Neural cell (in vitro differentiated cells): ENCODE measurements at regions not wholly inside any gene's neighbourhood (a gene's known extent, or its start where the extent isn't known, plus 50 kb on each side); places are given as distances from the start of the nearest gene placed in this dataset.
"Not testable (repeated sequence)": the region's sequence is repeated elsewhere in the genome, so short reads cannot be mapped to it uniquely, and the experiment has no call there.

Experiments
- H2AFZ ChIP-seq: fragments of 200-600, 300-800 bp; sonication (generic), shearing (Covaris generic); 2 replicates; pipeline ENCODE4 v1.6.0; 2014; ENCODE audit warnings: low read depth, mild to moderate bottlenecking, antibody characterized with exemption, low read length, moderate library complexity
- H3F3A ChIP-seq: fragments of 200-600 bp; shearing (Covaris generic); 2 replicates; pipeline ENCODE4 v1.6.1; 2016; ENCODE audit warnings: mild to moderate bottlenecking, moderate library complexity, mixed read lengths, antibody characterized with exemption, low read length; ENCODE audit not compliant: insufficient read depth, poor library complexity, severe bottlenecking
- H3K27ac ChIP-seq: fragments of 200-600, 300-800 bp; sonication (generic), shearing (Covaris generic); 2 replicates; pipeline ENCODE4 v1.5.1; 2014; ENCODE audit warnings: mild to moderate bottlenecking, low read length, moderate library complexity
- H3K27me3 ChIP-seq: fragments of 300-800, 200-600 bp; sonication (generic), shearing (Covaris generic); 2 replicates; pipeline ENCODE4 v1.6.0; 2014; ENCODE audit warnings: mild to moderate bottlenecking, low read depth, low read length, moderate library complexity; ENCODE audit not compliant: insufficient read depth
- H3K36me3 ChIP-seq: fragments of 300-800, 200-600 bp; sonication (generic), shearing (Covaris generic); 2 replicates; pipeline ENCODE4 v1.5.1; 2014; ENCODE audit warnings: mild to moderate bottlenecking, antibody characterized with exemption, low read length, moderate library complexity; ENCODE audit not compliant: insufficient read depth
- H3K4me2 ChIP-seq: fragments of 300-800, 200-600 bp; sonication (generic), shearing (Covaris generic); 2 replicates; pipeline ENCODE4 v1.6.0; 2014; ENCODE audit warnings: mild to moderate bottlenecking, low read length
- H3K4me3 ChIP-seq: fragments of 300-800, 200-600 bp; sonication (generic), shearing (Covaris generic); 2 replicates; pipeline ENCODE4 v1.5.1; 2014; ENCODE audit warnings: mild to moderate bottlenecking, low read length, moderate library complexity
- H3K79me2 ChIP-seq: fragments of 200-600 bp; shearing (Covaris generic); replicated peaks from 2 replicates; pipeline ENCODE4 v1.6.0; 2014; ENCODE audit warnings: mild to moderate bottlenecking, low read length, moderate library complexity; ENCODE audit not compliant: insufficient read depth
- H3K9ac ChIP-seq: fragments of 300-800, 200-600 bp; sonication (generic), shearing (Covaris generic); 2 replicates; pipeline ENCODE4 v1.6.1; 2016; ENCODE audit warnings: mild to moderate bottlenecking, low read length, mixed read lengths
- H3K9me2 ChIP-seq: fragments of 200-600 bp; shearing (Covaris generic); 2 replicates; pipeline ENCODE4 v1.6.1; 2016; ENCODE audit warnings: mild to moderate bottlenecking, low read length, mixed read lengths; ENCODE audit not compliant: insufficient read depth
- H3K9me3 ChIP-seq: fragments of 200-600, 300-800 bp; sonication (generic), shearing (Covaris generic); 2 replicates; pipeline ENCODE4 v1.6.1; 2016; ENCODE audit warnings: mild to moderate bottlenecking, mixed run types, low read length, moderate library complexity, mixed read lengths
- H4K20me1 ChIP-seq: fragments of 200-600 bp; shearing (Covaris generic); 2 replicates; pipeline ENCODE4 v1.6.1; 2016; ENCODE audit warnings: mild to moderate bottlenecking, mixed run types; ENCODE audit not compliant: insufficient read depth
- EZH2 ChIP-seq: fragments of 200-600, 300-800 bp; shearing (Covaris generic), sonication (generic); IDR thresholded peaks from 2 replicates; pipeline ENCODE4 v1.6.1; 2014; ENCODE audit warnings: antibody characterized with exemption, low read length, borderline replicate concordance, mild to moderate bottlenecking; ENCODE audit not compliant: insufficient read depth, poor library complexity, severe bottlenecking
- MXI1 ChIP-seq: fragments of 450-650 bp; conservative IDR thresholded peaks from 2 replicates; pipeline ENCODE4 v1.6.1; 2014; ENCODE audit warnings: antibody characterized with exemption, mild to moderate bottlenecking; ENCODE audit not compliant: poor library complexity, severe bottlenecking
- POLR2AphosphoS5 ChIP-seq: IDR thresholded peaks from 2 replicates; pipeline ENCODE4 v1.6.1; 2012
- RAD21 ChIP-seq: fragments of 450-650 bp; conservative IDR thresholded peaks from 2 replicates; pipeline ENCODE4 v1.6.1; 2014; ENCODE audit warnings: antibody characterized with exemption, mild to moderate bottlenecking, moderate library complexity
- REST ChIP-seq: IDR thresholded peaks from 2 replicates; pipeline ENCODE4 v1.6.1; 2012; ENCODE audit warnings: borderline replicate concordance
- SMC3 ChIP-seq: fragments of 450-650 bp; conservative IDR thresholded peaks from 2 replicates; pipeline ENCODE4 v1.6.1; 2014; ENCODE audit warnings: antibody characterized with exemption, mild to moderate bottlenecking, moderate library complexity; ENCODE audit not compliant: poor library complexity
- TAF1 ChIP-seq: IDR thresholded peaks from 2 replicates; pipeline ENCODE4 v1.6.1; 2012; ENCODE audit warnings: low read depth

- no peaks in the 10 kb centered on the region for H4K20me1 ChIP-seq
- H3K4me2 ChIP-seq, result no peak overlapping the region
- no peaks in the 10 kb centered on the region for H3F3A ChIP-seq
- no peaks in the 10 kb centered on the region for H3K9me3 ChIP-seq
- H3K79me2 ChIP-seq, result no peaks in the 10 kb centered on the region
- H3K9me2 ChIP-seq, result no peaks in the 10 kb centered on the region
- no peak overlapping the region for H2AFZ ChIP-seq
- no peak overlapping the region for H3K27ac ChIP-seq
- H3K36me3 ChIP-seq, result no peaks in the 10 kb centered on the region
- TF ChIP-seq SMC3, result no peak
- no peak for TF ChIP-seq MXI1
- TF ChIP-seq EZH2, result no peak
- TF ChIP-seq POLR2AphosphoS5, result no peak
- no peak for TF ChIP-seq REST
- no peak for TF ChIP-seq RAD21
- no peak for TF ChIP-seq TAF1
- H3K27me3 ChIP-seq, result no peaks in the 10 kb centered on the region
- no peak overlapping the region for H3K4me3 ChIP-seq
- no peak overlapping the region for H3K9ac ChIP-seq
Observed at GRCh38 chr7:136266457-136266856, 289.3 kb upstream of the MTPN start.

DNA sequence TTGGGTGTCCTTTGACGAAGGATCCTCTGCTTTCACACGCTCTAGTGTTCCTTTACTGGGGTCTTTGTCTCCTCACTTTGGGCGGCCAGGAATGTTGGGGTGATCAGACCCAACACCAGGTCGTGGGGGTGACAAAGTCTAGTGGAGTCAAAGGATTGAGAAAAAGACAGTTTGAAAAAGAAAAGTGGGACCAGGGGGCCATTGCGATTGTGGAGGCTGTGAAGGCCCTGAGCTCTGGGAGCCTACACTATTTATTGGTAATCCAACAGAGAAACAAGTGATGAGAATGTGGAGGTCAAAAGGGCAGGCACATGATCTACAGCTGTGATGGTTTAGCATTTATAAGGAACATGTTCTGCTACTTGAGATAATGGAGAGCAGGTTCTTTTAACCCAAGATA, 287.1 kb upstream of the MTPN start:
- not testable (repeated sequence) for H3K9me3 ChIP-seq, H3K27me3 ChIP-seq, H3K27ac ChIP-seq, H3K36me3 ChIP-seq, H3K9ac ChIP-seq, H3K4me3 ChIP-seq, H3F3A ChIP-seq, H3K79me2 ChIP-seq, H3K9me2 ChIP-seq, H4K20me1 ChIP-seq, H3K4me2 ChIP-seq, H2AFZ ChIP-seq

- H3F3A ChIP-seq, H3K9me2 ChIP-seq, H3K4me2 ChIP-seq, H3K27ac ChIP-seq, H3K36me3 ChIP-seq, H3K9me3 ChIP-seq, H3K27me3 ChIP-seq, H3K79me2 ChIP-seq, H3K9ac ChIP-seq, H2AFZ ChIP-seq, H3K4me3 ChIP-seq, H4K20me1 ChIP-seq: not testable (repeated sequence)
Observed at GRCh38 chr7:136263112-136263860, 286.1 kb upstream of the MTPN start.

DNA sequence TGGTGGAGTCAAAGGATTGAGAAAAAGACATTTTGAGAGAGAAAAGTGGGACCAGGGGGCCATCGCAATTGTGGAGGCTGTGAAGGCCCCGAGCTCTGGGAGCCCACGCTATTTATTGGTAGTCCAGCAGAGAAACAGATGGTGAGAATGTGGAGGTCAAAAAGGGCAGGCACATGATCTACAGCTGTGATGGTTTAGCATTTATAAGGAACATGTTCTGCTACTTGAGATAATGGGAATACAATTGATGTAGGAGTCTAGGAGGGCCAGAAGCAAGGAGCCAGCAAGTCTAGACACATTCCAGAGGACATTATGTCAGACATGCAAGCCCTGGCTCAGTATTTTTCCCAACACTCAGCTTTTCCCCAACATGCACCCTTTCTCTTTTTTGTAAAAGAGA, 283.4 kb upstream of the MTPN start:
- not testable (repeated sequence) for H3K36me3 ChIP-seq, H3K79me2 ChIP-seq, H3K9me3 ChIP-seq, H3K4me3 ChIP-seq, H3K9me2 ChIP-seq, H3K9ac ChIP-seq, H3K4me2 ChIP-seq, H3K27me3 ChIP-seq, H2AFZ ChIP-seq, H4K20me1 ChIP-seq, H3K27ac ChIP-seq, H3F3A ChIP-seq
